H1 (cell line): ENCODE measurements at regions not wholly inside any gene's neighbourhood (a gene's known extent, or its start where the extent isn't known, plus 50 kb on each side); places are given as distances from the start of the nearest gene placed in this dataset.

ENCODE experiments used
- CTCF ChIA-PET: fragments of 300-600 bp; sonication (Branson Sonifier 250); formaldehyde crosslinking; loops from one replicate; lab custom pipeline; 2021; ENCODE audit not compliant: partially characterized antibody; lab: Charles Lee
- POLR2A ChIA-PET: fragments of 300-600 bp; sonication (Branson Sonifier 250); formaldehyde crosslinking; loops from one replicate; lab custom pipeline; 2021; ENCODE audit warnings: inconsistent platforms; ENCODE audit not compliant: partially characterized antibody; lab: Charles Lee
- DNase-seq, 2 experiments: peaks; one replicate each; pipeline versions ENCODE4 v3.0.0 to v3.0.0-alpha.2; 2010 to 2022; ENCODE audit warnings: low spot score in 2 of 2, low read depth in 1 of 2, mixed read lengths in 1 of 2
- FAIRE-seq: peaks from 2 replicates; lab custom pipeline; 2011; peaks lifted over from hg19 to GRCh38; lab: Jason Lieb, UNC
- H2AFZ ChIP-seq: 2 replicates; pipeline ENCODE4 v1.8.1; 2012; ENCODE audit warnings: low read length, inconsistent platforms
- H2AK5ac ChIP-seq: 2 replicates; pipeline ENCODE4 v1.6.1; 2013; ENCODE audit warnings: low read depth, low read length
- H2BK120ac ChIP-seq: replicated peaks from 2 replicates; pipeline ENCODE3; 2013; ENCODE audit warnings: low read depth, low read length, inconsistent platforms
- H2BK12ac ChIP-seq: 2 replicates; pipeline ENCODE4 v1.6.1; 2013; ENCODE audit warnings: low read depth, low read length
- H2BK15ac ChIP-seq: 2 replicates; pipeline ENCODE4 v1.6.1; 2013; ENCODE audit warnings: low read length
- H2BK20ac ChIP-seq: 2 replicates; pipeline ENCODE4 v1.6.1; 2013; ENCODE audit warnings: low read length
- H2BK5ac ChIP-seq: 2 replicates; pipeline ENCODE4 v1.6.1; 2013; ENCODE audit warnings: low read depth, low read length
- H3K14ac ChIP-seq: 2 replicates; pipeline ENCODE4 v1.6.1; 2013; ENCODE audit warnings: inconsistent platforms; ENCODE audit not compliant: insufficient read length
- H3K18ac ChIP-seq: 2 replicates; pipeline ENCODE4 v1.6.1; 2013; ENCODE audit warnings: low read length; ENCODE audit errors: extremely low read depth
- H3K23ac ChIP-seq: 2 replicates; pipeline ENCODE4 v1.6.1; 2013; ENCODE audit warnings: inconsistent platforms; ENCODE audit not compliant: insufficient read length
- H3K23me2 ChIP-seq: 2 replicates; pipeline ENCODE4 v1.6.1; 2013; ENCODE audit warnings: low read depth, low read length
- H3K27ac ChIP-seq: 2 replicates; pipeline ENCODE4 v1.6.1; 2011; ENCODE audit warnings: low read depth, low read length, inconsistent platforms
- H3K27me3 ChIP-seq, 4 experiments: replicated peaks in 1 of 4; 1 replicate in 1 of 4; 2 replicates in 3 of 4; pipeline versions ENCODE4 v1.6.1 to v1.8.1; 2011 to 2013; ENCODE audit warnings: low read length in 3 of 4, mild to moderate bottlenecking in 3 of 4, inconsistent platforms in 2 of 4, mixed read lengths in 2 of 4, moderate library complexity in 1 of 4; ENCODE audit not compliant: control insufficient read depth in 3 of 4, insufficient read depth in 3 of 4; ENCODE audit errors: extremely low read depth in 1 of 4
- H3K36me3 ChIP-seq, 4 experiments: 2 replicates each; pipeline versions ENCODE4 v1.6.1 to v1.8.1; 2011 to 2013; ENCODE audit warnings: mild to moderate bottlenecking in 4 of 4, low read length in 3 of 4, moderate library complexity in 2 of 4, control low read depth in 1 of 4, inconsistent platforms in 1 of 4; ENCODE audit not compliant: insufficient read depth in 4 of 4, control insufficient read depth in 2 of 4
- H3K4ac ChIP-seq: replicated peaks from 2 replicates; pipeline ENCODE3; 2013; ENCODE audit warnings: low read length, low read depth, mixed read lengths, inconsistent platforms; ENCODE audit not compliant: insufficient read length
- H3K4me1 ChIP-seq, 4 experiments: replicated peaks in 1 of 4; 1 replicate in 1 of 4; 2 replicates in 3 of 4; pipeline versions ENCODE4 v1.6.1 to v1.8.1; 2011 to 2013; ENCODE audit warnings: low read length in 3 of 4, inconsistent platforms in 2 of 4, mixed read lengths in 1 of 4; ENCODE audit not compliant: insufficient read depth in 4 of 4, control insufficient read depth in 3 of 4
- H3K4me2 ChIP-seq, 2 experiments: 2 replicates each; pipeline versions ENCODE4 v1.6.1 to v1.8.1; 2011 to 2013; ENCODE audit warnings: low read depth in 2 of 2, low read length in 2 of 2, control low read depth in 1 of 2, inconsistent platforms in 1 of 2, mild to moderate bottlenecking in 1 of 2; ENCODE audit not compliant: insufficient read depth in 1 of 2
- H3K4me3 ChIP-seq, 4 experiments: fragments of 200-600, 300-600 bp in 1 of 4; sonication (generic), shearing (Covaris generic), sonication (Bioruptor Twin) in 1 of 4; 2 replicates each; pipeline versions ENCODE4 v1.5.1 to v1.8.1; 2011 to 2016; ENCODE audit warnings: low read length in 4 of 4, low read depth in 3 of 4, control low read depth in 2 of 4, inconsistent platforms in 2 of 4, mild to moderate bottlenecking in 2 of 4, mixed read lengths in 1 of 4, moderate library complexity in 1 of 4; ENCODE audit not compliant: insufficient read depth in 2 of 4; ENCODE audit errors: extremely low read depth in 1 of 4
- H3K56ac ChIP-seq: replicated peaks from 2 replicates; pipeline ENCODE3; 2013; ENCODE audit warnings: low read depth, mild to moderate bottlenecking, mixed read lengths, low read length, inconsistent platforms; ENCODE audit not compliant: insufficient read length
- H3K79me1 ChIP-seq: 2 replicates; pipeline ENCODE4 v1.6.1; 2013; ENCODE audit warnings: low read depth, low read length, control low read depth
- H3K79me2 ChIP-seq, 2 experiments: 2 replicates each; pipeline versions ENCODE4 v1.6.1 to v1.8.1; 2012 to 2013; ENCODE audit warnings: low read length in 2 of 2, mild to moderate bottlenecking in 2 of 2, inconsistent platforms in 1 of 2; ENCODE audit not compliant: insufficient read depth in 2 of 2, control insufficient read depth in 1 of 2
- H3K9ac ChIP-seq, 4 experiments: replicated peaks in 1 of 4; 1 replicate in 1 of 4; 2 replicates in 3 of 4; pipeline versions ENCODE4 v1.6.1 to v1.8.1; 2011 to 2013; ENCODE audit warnings: low read depth in 3 of 4, low read length in 3 of 4, control low read depth in 2 of 4, mild to moderate bottlenecking in 2 of 4, moderate library complexity in 2 of 4, inconsistent platforms in 1 of 4; ENCODE audit errors: extremely low read depth in 1 of 4
- H3K9me3 ChIP-seq, 2 experiments: 2 replicates each; pipeline versions ENCODE4 v1.6.1 to v1.8.1; 2012 to 2013; ENCODE audit warnings: mild to moderate bottlenecking in 2 of 2, moderate library complexity in 2 of 2, control low read depth in 1 of 2, inconsistent platforms in 1 of 2, low read depth in 1 of 2, low read length in 1 of 2, mixed read lengths in 1 of 2; ENCODE audit not compliant: insufficient read depth in 2 of 2
- H4K20me1 ChIP-seq, 2 experiments: replicated peaks in 1 of 2; 2 replicates each; pipeline versions ENCODE3 to v1.8.1; 2011 to 2013; ENCODE audit warnings: inconsistent platforms in 2 of 2, low read length in 2 of 2, mild to moderate bottlenecking in 1 of 2; ENCODE audit not compliant: insufficient read depth in 2 of 2, control insufficient read depth in 1 of 2
- H4K5ac ChIP-seq: 2 replicates; pipeline ENCODE4 v1.6.1; 2013; ENCODE audit warnings: low read length, low read depth, mixed read lengths, inconsistent platforms; ENCODE audit not compliant: insufficient read length
- H4K8ac ChIP-seq: 2 replicates; pipeline ENCODE4 v1.8.0; 2013; ENCODE audit warnings: mild to moderate bottlenecking, moderate library complexity, low read length, inconsistent platforms; ENCODE audit not compliant: insufficient read depth; ENCODE audit errors: extremely low read depth
- H4K91ac ChIP-seq: replicated peaks from 2 replicates; pipeline ENCODE3; 2013; ENCODE audit warnings: low read length, mixed read lengths, inconsistent platforms; ENCODE audit not compliant: insufficient read length
- ASH2L ChIP-seq: fragments of 200-600, 300-600 bp; sonication (generic); IDR thresholded peaks from one replicate; pipeline ENCODE4 v1.7.1; 2017; ENCODE audit warnings: low read length
- BACH1 ChIP-seq: IDR thresholded peaks from 2 replicates; pipeline ENCODE4 v1.6.1; 2012; ENCODE audit warnings: low read length, improper control_type of control experiment
- BCL11A ChIP-seq, 2 experiments: IDR thresholded peaks; one replicate each; pipeline ENCODE4 v1.6.1; 2011; ENCODE audit warnings: low read depth in 2 of 2, low read length in 2 of 2, mild to moderate bottlenecking in 2 of 2
- CBX8 ChIP-seq: fragments of 300-800, 300-1000 bp; sonication (generic); IDR thresholded peaks from 2 replicates; pipeline ENCODE4 v1.7.1; 2016; ENCODE audit warnings: low read depth, low read length, borderline replicate concordance
- CEBPB ChIP-seq: IDR thresholded peaks from 2 replicates; pipeline ENCODE4 v1.6.1; 2012; ENCODE audit warnings: low read depth, low read length
- CHD2 ChIP-seq: IDR thresholded peaks from 2 replicates; pipeline ENCODE4 v1.6.1; 2012; ENCODE audit warnings: low read length, improper control_type of control experiment
- E2F6 ChIP-seq: IDR thresholded peaks from 2 replicates; pipeline ENCODE4 v1.6.1; 2012; ENCODE audit warnings: inconsistent platforms
- GTF2F1 ChIP-seq: IDR thresholded peaks from 2 replicates; pipeline ENCODE4 v1.6.1; 2012; ENCODE audit warnings: low read depth, low read length, improper control_type of control experiment, borderline replicate concordance
- KDM1A ChIP-seq: fragments of 200-600, 300-600 bp; sonication (generic); IDR thresholded peaks from 2 replicates; pipeline ENCODE4 v1.7.1; 2016; ENCODE audit warnings: mild to moderate bottlenecking, low read length, borderline replicate concordance
- PHF8 ChIP-seq: fragments of 200-600 bp; sonication (generic); conservative IDR thresholded peaks from 2 replicates; pipeline ENCODE4 v1.7.1; 2012; ENCODE audit warnings: low read depth, mild to moderate bottlenecking, inconsistent platforms, low read length, moderate library complexity
- POLR2AphosphoS5 ChIP-seq: IDR thresholded peaks from 2 replicates; pipeline ENCODE4 v1.6.1; 2011; ENCODE audit warnings: low read depth, low read length
- SIN3A ChIP-seq, 2 experiments: IDR thresholded peaks in 1 of 2; conservative IDR thresholded peaks in 1 of 2; 2 replicates each; pipeline ENCODE4 v1.6.1; 2011 to 2012; ENCODE audit warnings: low read length in 2 of 2, improper control_type of control experiment in 1 of 2, low read depth in 1 of 2, mild to moderate bottlenecking in 1 of 2
- SIX5 ChIP-seq: IDR thresholded peaks from 2 replicates; pipeline ENCODE4 v1.6.1; 2011; ENCODE audit warnings: mild to moderate bottlenecking, low read depth, low read length
- SP1 ChIP-seq: IDR thresholded peaks from 2 replicates; pipeline ENCODE4 v1.6.1; 2011; ENCODE audit warnings: low read depth, low read length
- SRF ChIP-seq: IDR thresholded peaks from 2 replicates; pipeline ENCODE4 v1.6.1; 2011; ENCODE audit warnings: mild to moderate bottlenecking, low read depth, low read length, moderate library complexity
- SUZ12 ChIP-seq: fragments of 200-600 bp; sonication (generic); IDR thresholded peaks from 2 replicates; pipeline ENCODE4 v1.6.1; 2012; ENCODE audit warnings: mild to moderate bottlenecking, inconsistent platforms, low read length, moderate library complexity, mixed read lengths
- YY1 ChIP-seq: IDR thresholded peaks from 2 replicates; pipeline ENCODE4 v1.6.1; 2011; ENCODE audit warnings: low read depth, mild to moderate bottlenecking, low read length

- POLR2A ChIA-PET = interaction anchor here (1.3 kb wide), 1 partner anchor 8 kb away, joined by 3 read pairs; no protein-coding TSS in a partner anchor
- DNase-seq = no peak
- no peak overlapping the region for H2BK12ac ChIP-seq
- CTCF ChIA-PET = interaction anchor here (0.9 kb wide), 1 partner anchor 8 kb away, joined by 4 read pairs; no protein-coding TSS in a partner anchor
- H3K79me2 ChIP-seq = no peaks in the 10 kb centered on the region
- H3K9me3 ChIP-seq = 0 out of 4 replicates have a peak, but pooled peaks cover 0 to 4% of the 10 kb centered on the region in 2 experiments
- H2BK20ac ChIP-seq = no peak overlapping the region
- H4K91ac ChIP-seq = no peak overlapping the region
- no peak for FAIRE-seq
- H3K14ac ChIP-seq = no peak overlapping the region
- H2BK120ac ChIP-seq = no peak overlapping the region
- H2BK15ac ChIP-seq = no peak overlapping the region
- no peak overlapping the region for H3K4ac ChIP-seq
- H3K23ac ChIP-seq = no peak overlapping the region
- no peak overlapping the region for H2BK5ac ChIP-seq
- no peak overlapping the region for H3K9ac ChIP-seq
- no peaks in the 10 kb centered on the region for H4K20me1 ChIP-seq
- no peak overlapping the region for H3K56ac ChIP-seq
- no peaks in the 10 kb centered on the region for H3K79me1 ChIP-seq
- no peaks in the 10 kb centered on the region for H3K36me3 ChIP-seq
- no peak overlapping the region for H4K8ac ChIP-seq
- no peak overlapping the region for H3K18ac ChIP-seq
- no peak overlapping the region for H3K27ac ChIP-seq
- no peak overlapping the region for H3K4me2 ChIP-seq
- no peaks in the 10 kb centered on the region for H3K4me1 ChIP-seq
- H2AFZ ChIP-seq = no peak overlapping the region
- H3K27me3 ChIP-seq = no peaks in the 10 kb centered on the region
- H4K5ac ChIP-seq = no peak overlapping the region
- no peak overlapping the region for H2AK5ac ChIP-seq
- no peak overlapping the region for H3K4me3 ChIP-seq
- no peaks in the 10 kb centered on the region for H3K23me2 ChIP-seq
- TF ChIP-seq BACH1 (no peak), SIN3A (conservative IDR thresholded peaks at IDR 0.05 in 1 of 2, IDR thresholded peaks at IDR 0.05 in 1 of 2; ENCODE audit: low read depth in 1 of 2, low read length in 2 of 2) (no peak), YY1 (no peak), CHD2 (no peak), SRF (no peak), PHF8 (no peak), GTF2F1 (no peak), E2F6 (no peak), POLR2AphosphoS5 (no peak), CBX8 (no peak), KDM1A (no peak), CEBPB (no peak), BCL11A (IDR thresholded peaks at IDR 0.05; ENCODE audit: low read depth in 2 of 2, low read length in 2 of 2) (no peak), SIX5 (no peak), SP1 (no peak), ASH2L (no peak), SUZ12 (no peak)
Observed at GRCh38 chr7:33816106-33816505, 89.2 kb upstream of the BMPER start.
